VCaP (cell line): ENCODE measurements at regions not wholly inside any gene's neighbourhood (a gene's known extent, or its start where the extent isn't known, plus 50 kb on each side); places are given as distances from the start of the nearest gene placed in this dataset.

Source experiments
- H3K27ac ChIP-seq: fragments of 450-650 bp; 2 replicates; pipeline ENCODE4 v1.5.1; 2017
- TF ChIP-seq, protein P1 (sequence below): fragments of 450-650 bp; conservative IDR thresholded peaks from 2 replicates; pipeline ENCODE4 v1.5.1; 2017; ENCODE audit warnings: mild to moderate bottlenecking, moderate library complexity

DNA sequence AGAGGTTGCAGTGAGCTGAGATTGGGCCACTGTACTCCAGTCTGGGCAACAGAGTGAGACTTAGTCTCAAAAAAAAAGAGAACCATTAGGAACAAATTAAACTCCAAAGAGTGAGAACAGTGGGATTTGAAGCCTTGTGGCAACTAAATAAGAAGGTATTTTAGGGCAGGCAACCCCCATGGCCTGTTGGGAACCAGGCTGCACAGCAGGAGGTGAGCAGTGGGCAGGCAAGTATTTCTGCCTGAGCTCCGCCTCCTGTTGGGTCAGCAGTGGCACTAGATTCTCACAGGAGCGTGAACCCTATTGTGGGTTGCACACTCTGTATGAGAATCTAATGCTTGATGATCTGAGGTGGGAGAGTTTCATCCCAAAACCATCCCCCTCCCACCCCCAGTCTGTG lies 57.6 kb upstream of the MED9 start:
- TF ChIP-seq, protein P1, sequence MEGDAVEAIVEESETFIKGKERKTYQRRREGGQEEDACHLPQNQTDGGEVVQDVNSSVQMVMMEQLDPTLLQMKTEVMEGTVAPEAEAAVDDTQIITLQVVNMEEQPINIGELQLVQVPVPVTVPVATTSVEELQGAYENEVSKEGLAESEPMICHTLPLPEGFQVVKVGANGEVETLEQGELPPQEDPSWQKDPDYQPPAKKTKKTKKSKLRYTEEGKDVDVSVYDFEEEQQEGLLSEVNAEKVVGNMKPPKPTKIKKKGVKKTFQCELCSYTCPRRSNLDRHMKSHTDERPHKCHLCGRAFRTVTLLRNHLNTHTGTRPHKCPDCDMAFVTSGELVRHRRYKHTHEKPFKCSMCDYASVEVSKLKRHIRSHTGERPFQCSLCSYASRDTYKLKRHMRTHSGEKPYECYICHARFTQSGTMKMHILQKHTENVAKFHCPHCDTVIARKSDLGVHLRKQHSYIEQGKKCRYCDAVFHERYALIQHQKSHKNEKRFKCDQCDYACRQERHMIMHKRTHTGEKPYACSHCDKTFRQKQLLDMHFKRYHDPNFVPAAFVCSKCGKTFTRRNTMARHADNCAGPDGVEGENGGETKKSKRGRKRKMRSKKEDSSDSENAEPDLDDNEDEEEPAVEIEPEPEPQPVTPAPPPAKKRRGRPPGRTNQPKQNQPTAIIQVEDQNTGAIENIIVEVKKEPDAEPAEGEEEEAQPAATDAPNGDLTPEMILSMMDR: no peak

GRCh38 chr17:17419631-17420030 lies 57.2 kb upstream of the MED9 start:
- TF ChIP-seq, protein P1: no peak
- no peak overlapping the region for H3K27ac ChIP-seq

More for the DNA sequence above, 57.6 kb upstream of the MED9 start:
- no peak overlapping the region for H3K27ac ChIP-seq

GRCh38 chr17:17420082-17420481 lies 56.7 kb upstream of the MED9 start:
- TF ChIP-seq, protein P1: no peak

DNA sequence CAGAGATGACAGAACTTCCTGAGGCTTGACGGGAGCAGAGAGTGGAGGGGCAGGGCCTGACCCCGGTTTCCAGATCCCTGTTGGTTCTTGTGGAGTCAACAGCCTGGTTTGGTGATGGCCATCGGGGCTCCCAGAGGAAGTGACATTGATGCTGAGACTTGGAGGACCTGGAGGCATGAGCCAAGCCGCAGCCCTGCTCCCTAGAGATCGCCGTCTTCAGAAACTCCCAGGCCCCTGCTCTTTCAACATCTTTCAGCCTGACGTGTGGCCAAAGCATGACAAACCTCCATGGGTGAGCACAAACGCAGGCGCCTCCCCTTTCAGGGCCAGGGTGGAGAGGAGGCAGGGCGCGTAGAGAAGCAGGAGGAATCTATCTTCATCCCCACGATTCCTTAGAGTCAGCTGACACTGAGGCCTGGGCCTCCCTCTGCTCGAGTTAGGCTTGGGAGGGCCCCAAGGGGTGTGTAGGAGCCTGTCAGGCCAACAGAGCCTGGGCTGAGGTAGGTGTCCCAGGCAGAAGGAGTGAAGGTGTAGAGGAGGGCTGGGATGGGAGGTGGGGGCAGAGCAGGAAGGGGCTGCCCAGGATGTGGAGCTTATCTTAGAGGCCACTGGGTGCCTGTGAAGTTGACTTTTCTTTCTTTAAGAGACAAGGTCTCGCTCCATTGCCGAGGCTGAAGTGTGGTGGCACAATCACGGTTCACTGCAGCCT lies 56.1 kb upstream of the MED9 start:
- H3K27ac ChIP-seq: no peak overlapping the region
- TF ChIP-seq, protein P1: no peak

More at GRCh38 chr17:17420082-17420481, 56.7 kb upstream of the MED9 start:
- H3K27ac ChIP-seq: no peak overlapping the region

DNA sequence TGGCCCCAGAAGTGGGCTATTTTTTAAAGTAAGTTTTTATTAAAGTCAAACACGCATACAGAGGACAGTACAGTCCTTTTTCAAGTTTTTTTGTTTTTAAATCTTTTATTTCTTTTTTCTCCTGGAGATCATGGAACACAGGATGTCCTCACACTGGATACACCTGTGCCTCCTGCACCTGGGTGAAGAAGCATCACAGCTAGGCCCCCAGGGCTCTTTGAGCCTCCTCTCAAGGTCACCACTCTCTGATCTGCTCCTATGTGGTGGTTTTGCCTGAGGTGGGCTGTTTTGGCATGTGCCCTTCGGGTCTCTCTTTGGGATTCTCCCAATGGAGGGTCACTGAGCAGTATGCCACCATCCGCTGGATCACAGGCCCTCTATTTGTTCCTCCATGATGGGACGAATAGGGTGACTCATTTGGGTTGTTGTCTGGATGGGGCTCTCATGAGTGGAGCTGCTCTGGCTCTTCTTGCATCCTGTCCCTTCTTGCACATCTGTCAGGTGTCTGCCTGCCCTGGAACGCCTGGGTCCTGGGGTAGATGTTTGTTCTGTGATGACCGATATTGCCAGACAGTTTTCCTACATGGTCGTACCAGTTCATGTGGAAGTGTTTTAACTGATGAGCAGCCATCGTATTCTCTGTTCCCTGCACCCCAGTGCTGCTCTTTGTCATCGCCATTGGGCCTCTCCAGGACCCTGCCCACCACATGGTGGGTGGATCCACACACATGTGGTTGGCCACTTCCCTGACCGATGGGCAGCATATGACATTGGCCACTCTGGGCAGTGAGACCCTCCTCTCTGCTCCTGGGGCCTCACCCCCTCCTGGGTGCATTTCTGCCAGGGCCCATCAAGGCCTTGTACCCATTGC lies 55.2 kb upstream of the MED9 start:
- TF ChIP-seq, protein P1: no peak
- H3K27ac ChIP-seq: no peak overlapping the region

- TF ChIP-seq, protein P1: no peak
- H3K27ac ChIP-seq: no peak overlapping the region
Observed at GRCh38 chr17:17422217-17422610, 54.6 kb upstream of the MED9 start.

DNA sequence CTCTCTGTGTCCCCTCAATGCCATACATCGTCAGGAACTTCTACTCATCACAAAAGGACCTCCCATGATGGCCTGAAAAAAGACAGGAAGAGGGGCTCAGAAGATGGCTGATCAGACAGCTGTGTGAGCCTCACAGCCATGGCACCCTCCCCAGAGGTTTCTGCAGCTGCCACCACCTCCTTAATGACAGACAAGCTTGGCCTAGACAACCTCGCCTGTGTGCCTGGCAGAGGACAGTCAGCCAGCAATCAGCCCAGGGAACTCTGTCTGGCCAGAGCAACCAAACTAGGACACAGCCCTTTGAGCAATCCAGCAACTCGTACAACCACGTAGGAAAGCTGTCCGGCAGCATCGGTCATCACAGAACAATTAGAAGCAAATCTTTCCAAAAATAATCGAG lies 54.2 kb upstream of the MED9 start:
- no peak overlapping the region for H3K27ac ChIP-seq
- TF ChIP-seq, protein P1: no peak
